SK-N-SH (cell line): ENCODE measurements at regions not wholly inside any gene's neighbourhood (a gene's known extent, or its start where the extent isn't known, plus 50 kb on each side); places are given as distances from the start of the nearest gene placed in this dataset.

Experiments
- CTCF ChIA-PET: fragments of 300-600, 350-600 bp; formaldehyde crosslinking; extraction: SDS; loops from one replicate; lab custom pipeline; 2021; lab: Yijun Ruan, JAX
- POLR2A ChIA-PET: fragments of 350-600 bp; sonication (Branson Sonifier 250); formaldehyde crosslinking; extraction: SDS; loops from one replicate; lab custom pipeline; 2020; ENCODE audit warnings: antibody characterized with exemption, inconsistent platforms; lab: Yijun Ruan, JAX
- DNase-seq: peaks from one replicate; pipeline ENCODE4 v3.0.0; 2012
- H2AFZ ChIP-seq: fragments of 200-600 bp; sonication (generic); 2 replicates; pipeline ENCODE4 v1.8.1; 2016; ENCODE audit warnings: antibody characterized with exemption, mild to moderate bottlenecking, low read depth
- H3F3A ChIP-seq: fragments of 200-600 bp; sonication (generic); replicated peaks from 2 replicates; pipeline ENCODE3; 2016; ENCODE audit warnings: antibody characterized with exemption, mild to moderate bottlenecking; ENCODE audit not compliant: insufficient read depth
- H3K27ac ChIP-seq, 2 experiments: fragments of 200-500 bp in 1 of 2; fragments of 200-600 bp in 1 of 2; sonication (Bioruptor generic) in 1 of 2; sonication (generic), shearing (Covaris generic) in 1 of 2; 2 replicates each; pipeline versions ENCODE4 v1.5.1 to v1.6.1; 2014 to 2016; ENCODE audit warnings: low read depth in 2 of 2, inconsistent platforms in 1 of 2, low read length in 1 of 2, mild to moderate bottlenecking in 1 of 2, mixed read lengths in 1 of 2
- H3K27me3 ChIP-seq: fragments of 200-600 bp; sonication (generic), shearing (Covaris generic); 2 replicates; pipeline ENCODE4 v1.6.1; 2016; ENCODE audit warnings: mixed run types; ENCODE audit not compliant: insufficient read depth
- H3K36me3 ChIP-seq, 2 experiments: fragments of 200-500 bp in 1 of 2; fragments of 200-600 bp in 1 of 2; sonication (Bioruptor generic) in 1 of 2; sonication (generic) in 1 of 2; replicated peaks in 1 of 2; 2 replicates each; pipeline versions ENCODE3 to v1.5.1; 2014 to 2016; ENCODE audit warnings: low read length in 1 of 2, mild to moderate bottlenecking in 1 of 2; ENCODE audit not compliant: insufficient read depth in 2 of 2, control insufficient read depth in 1 of 2
- H3K4me1 ChIP-seq, 2 experiments: fragments of 200-500 bp in 1 of 2; fragments of 200-600 bp in 1 of 2; sonication (Bioruptor generic) in 1 of 2; sonication (generic), shearing (Covaris generic) in 1 of 2; 2 replicates each; pipeline versions ENCODE4 v1.5.1 to v1.6.1; 2014 to 2016; ENCODE audit warnings: low read depth in 1 of 2, low read length in 1 of 2, mixed run types in 1 of 2; ENCODE audit not compliant: insufficient read depth in 2 of 2, control insufficient read depth in 1 of 2
- H3K4me2 ChIP-seq: fragments of 200-600 bp; sonication (generic), shearing (Covaris generic); 2 replicates; pipeline ENCODE4 v1.6.1; 2017; ENCODE audit warnings: mixed run types
- H3K4me3 ChIP-seq, 2 experiments: fragments of 200-500 bp in 1 of 2; fragments of 200-600 bp in 1 of 2; sonication (Bioruptor generic) in 1 of 2; sonication (generic), shearing (Covaris generic) in 1 of 2; 2 replicates each; pipeline versions ENCODE4 v1.5.1 to v1.8.1; 2014 to 2016; ENCODE audit warnings: low read depth in 2 of 2, inconsistent platforms in 1 of 2, low read length in 1 of 2, mild to moderate bottlenecking in 1 of 2, mixed read lengths in 1 of 2, moderate library complexity in 1 of 2
- H3K79me2 ChIP-seq: fragments of 200-600 bp; sonication (generic); 2 replicates; pipeline ENCODE4 v1.8.1; 2017; ENCODE audit warnings: mild to moderate bottlenecking; ENCODE audit not compliant: insufficient read depth
- H3K9ac ChIP-seq: fragments of 200-600 bp; sonication (generic); 2 replicates; pipeline ENCODE4 v1.6.1; 2017; ENCODE audit warnings: mixed run types
- H3K9me2 ChIP-seq: fragments of 200-600 bp; sonication (generic); 2 replicates; pipeline ENCODE4 v1.6.1; 2017; ENCODE audit warnings: mixed run types
- H3K9me3 ChIP-seq: fragments of 200-600 bp; sonication (generic); 2 replicates; pipeline ENCODE4 v1.6.1; 2017; ENCODE audit warnings: mixed run types, mild to moderate bottlenecking, moderate library complexity
- H4K20me1 ChIP-seq: fragments of 200-600 bp; sonication (generic); 2 replicates; pipeline ENCODE4 v1.6.1; 2017; ENCODE audit warnings: mild to moderate bottlenecking, mixed run types; ENCODE audit not compliant: insufficient read depth
- CHD2 ChIP-seq: fragments of 150-350 bp; IDR thresholded peaks from 2 replicates; pipeline ENCODE4 v1.6.1; 2018; ENCODE audit warnings: low read length; ENCODE audit not compliant: partially characterized antibody
- CTCF ChIP-seq: fragments of 200-600 bp; sonication (generic); IDR thresholded peaks from 2 replicates; pipeline ENCODE4 v1.6.1; 2017; ENCODE audit warnings: antibody characterized with exemption, mild to moderate bottlenecking, moderate library complexity
- ELF1 ChIP-seq: IDR thresholded peaks from 2 replicates; pipeline ENCODE4 v1.4.0; 2012
- EP300 ChIP-seq, 2 experiments: IDR thresholded peaks; 2 replicates each; pipeline versions ENCODE4 v1.4.0 to v1.6.1; 2012; ENCODE audit warnings: borderline replicate concordance in 1 of 2, low read depth in 1 of 2, low read length in 1 of 2
- EZH2phosphoT487 ChIP-seq: fragments of 200-600 bp; sonication (generic); IDR thresholded peaks from 2 replicates; pipeline ENCODE4 v1.6.1; 2017; ENCODE audit warnings: low read depth, mixed run types, mild to moderate bottlenecking, antibody characterized with exemption, moderate library complexity, borderline replicate concordance
- GABPA ChIP-seq: IDR thresholded peaks from 2 replicates; pipeline ENCODE4 v1.4.0; 2012; ENCODE audit warnings: low read depth, mild to moderate bottlenecking
- NRF1 ChIP-seq: IDR thresholded peaks from 2 replicates; pipeline ENCODE4 v1.6.1; 2012; ENCODE audit warnings: low read depth, mild to moderate bottlenecking, low read length
- RCOR1 ChIP-seq: fragments of 150-350 bp; IDR thresholded peaks from 2 replicates; pipeline ENCODE4 v1.6.1; 2017; ENCODE audit warnings: antibody characterized with exemption, low read length
- RFX5 ChIP-seq: IDR thresholded peaks from 2 replicates; pipeline ENCODE4 v1.6.1; 2012; ENCODE audit warnings: mild to moderate bottlenecking, improper control_type of control experiment, low read length
- RXRA ChIP-seq: IDR thresholded peaks from 2 replicates; pipeline ENCODE4 v1.4.0; 2012; ENCODE audit warnings: low read depth, mild to moderate bottlenecking, borderline replicate concordance
- SIN3A ChIP-seq: IDR thresholded peaks from 2 replicates; pipeline ENCODE4 v1.6.1; 2012; ENCODE audit warnings: low read depth, mild to moderate bottlenecking, low read length, moderate library complexity, borderline replicate concordance
- SMC3 ChIP-seq: IDR thresholded peaks from 2 replicates; pipeline ENCODE4 v1.6.1; 2012; ENCODE audit warnings: low read depth, low read length, improper control_type of control experiment
- TAF1 ChIP-seq: IDR thresholded peaks from 2 replicates; pipeline ENCODE4 v1.6.1; 2012; ENCODE audit warnings: low read depth, mild to moderate bottlenecking, low read length, moderate library complexity, borderline replicate concordance
- TEAD4 ChIP-seq: IDR thresholded peaks from 2 replicates; pipeline ENCODE4 v1.4.0; 2012; ENCODE audit warnings: mild to moderate bottlenecking, borderline replicate concordance; ENCODE audit not compliant: insufficient read depth
- USF1 ChIP-seq: IDR thresholded peaks from 2 replicates; pipeline ENCODE4 v1.4.0; 2012; ENCODE audit warnings: low read depth, borderline replicate concordance
- USF2 ChIP-seq: fragments of 150-350 bp; IDR thresholded peaks from 2 replicates; pipeline ENCODE4 v1.6.1; 2017; ENCODE audit warnings: antibody characterized with exemption, low read length, low read depth, borderline replicate concordance
- YY1 ChIP-seq: IDR thresholded peaks from 2 replicates; pipeline ENCODE4 v1.4.0; 2012; ENCODE audit warnings: low read depth, mild to moderate bottlenecking
- ZBTB33 ChIP-seq: IDR thresholded peaks from 2 replicates; pipeline ENCODE4 v1.4.0; 2012; ENCODE audit warnings: low read depth, borderline replicate concordance
- WGBS: methylation state at CpG from one replicate; pipeline ENCODE4 v1.1.6; 2017; ENCODE audit warnings: low lambda C conversion rate; 5-methylcytosine and 5-hydroxymethylcytosine counted together

- ChIA-PET CTCF (no interaction called here), POLR2A (no interaction called here)
- Histone ChIP-seq H3K27me3 (peaks cover 75% of the 10 kb centered on the region), H3F3A (no peaks in the 10 kb centered on the region), H3K9ac (no peak overlapping the region), H3K4me2 (no peak overlapping the region), H3K9me3 (no peaks in the 10 kb centered on the region), H2AFZ (no peak overlapping the region), H4K20me1 (no peaks in the 10 kb centered on the region), H3K9me2 (no peaks in the 10 kb centered on the region), H3K4me3 (no peak overlapping the region), H3K36me3 (no peaks in the 10 kb centered on the region), H3K27ac (no peak overlapping the region), H3K4me1 (no peaks in the 10 kb centered on the region), H3K79me2 (no peaks in the 10 kb centered on the region)
- TF ChIP-seq SMC3 (no peak), TEAD4 (no peak), CHD2 (no peak), RCOR1 (no peak), CTCF (no peak), GABPA (no peak), NRF1 (no peak), YY1 (no peak), TAF1 (no peak), ELF1 (no peak), EP300 (IDR thresholded peaks at IDR 0.05; ENCODE audit: borderline replicate concordance in 1 of 2, low read depth in 1 of 2, low read length in 1 of 2) (no peak), RXRA (no peak), USF1 (no peak), RFX5 (no peak), EZH2phosphoT487 (no peak), USF2 (no peak), ZBTB33 (no peak), SIN3A (no peak)
- DNase-seq, result no peak
- 2% methylated on average over 11 of the region's 12 CpGs for WGBS
Observed at GRCh38 chr5:2138896-2139295, 256.2 kb upstream of the IRX4 start.
